HG02623 (cell line): ENCODE measurements at regions not wholly inside any gene's neighbourhood (a gene's known extent, or its start where the extent isn't known, plus 50 kb on each side); places are given as distances from the start of the nearest gene placed in this dataset.
"Not testable (repeated sequence)": the region's sequence is repeated elsewhere in the genome, so short reads cannot be mapped to it uniquely, and the experiment has no call there.

ENCODE experiments used
- ATAC-seq: cut with Tn5 transposase; IDR thresholded peaks from one replicate; pipeline ENCODE4 v1.9.1; 2021; ENCODE audit warnings: moderate library complexity; ENCODE audit not compliant: unreplicated experiment

DNA sequence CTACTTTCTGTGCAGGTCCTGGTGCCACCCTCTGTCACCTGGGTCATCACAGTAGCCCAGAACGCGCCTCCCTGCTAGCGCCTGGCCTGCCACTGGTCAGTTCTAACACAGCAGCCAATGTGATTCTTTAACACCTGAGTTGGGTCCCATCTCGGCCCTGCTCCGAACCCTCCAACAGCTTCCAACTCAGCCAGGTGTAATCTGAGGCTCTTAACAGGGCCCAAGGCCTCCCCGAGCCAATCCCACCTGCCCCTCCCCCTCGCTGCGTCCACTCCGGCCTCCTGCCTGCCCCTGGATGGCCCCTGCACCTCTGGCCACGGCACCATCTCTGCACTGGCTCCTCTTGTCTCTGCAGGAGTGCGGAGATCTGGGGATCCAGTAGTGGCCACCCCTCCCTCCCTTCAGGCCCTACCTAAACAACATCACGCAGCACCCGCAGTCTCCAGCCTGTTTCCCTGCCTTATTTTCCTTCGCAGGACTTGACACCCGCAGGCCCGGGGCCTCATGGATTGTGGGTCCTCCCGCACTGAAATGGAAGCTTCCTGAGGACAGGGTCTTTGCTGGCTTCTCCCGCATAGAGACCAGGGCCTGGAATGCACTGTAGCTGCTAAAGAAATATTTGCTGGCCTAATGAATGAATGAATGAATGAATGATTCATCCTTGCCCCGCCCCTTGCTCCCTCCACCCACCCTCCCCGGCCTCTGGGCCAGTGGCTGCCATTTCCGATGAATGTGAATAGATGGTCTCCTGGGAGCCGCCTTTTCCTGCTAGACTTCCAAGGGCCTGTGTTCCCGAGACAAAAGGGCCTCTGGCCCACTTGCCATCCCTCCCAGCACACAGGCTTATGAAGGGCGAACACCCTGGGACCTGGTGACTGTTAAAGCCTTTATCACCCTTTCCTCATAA lies 174.8 kb upstream of the FOXF1 start:
- ATAC-seq: no peak

DNA sequence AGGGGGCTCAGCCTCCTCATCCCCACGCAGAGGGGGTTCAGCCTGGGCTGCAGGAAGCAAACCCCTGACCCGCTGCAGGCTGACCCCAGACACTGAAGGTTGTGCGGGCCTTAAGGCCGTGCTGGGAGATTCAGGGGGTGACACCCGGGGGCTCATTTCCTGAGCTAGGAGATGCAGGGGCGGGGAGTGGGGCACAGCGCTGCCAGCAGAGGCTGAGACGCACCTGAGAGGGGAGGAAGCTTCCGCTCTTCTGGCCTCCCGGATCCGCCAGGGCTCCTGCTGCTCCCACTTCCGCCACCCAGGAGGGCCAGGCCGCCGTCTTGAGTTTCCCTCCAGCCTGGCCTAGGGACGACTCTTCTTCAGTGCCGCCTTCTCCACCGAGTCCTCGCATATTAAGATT lies 173.2 kb upstream of the FOXF1 start:
- ATAC-seq: no peak

DNA sequence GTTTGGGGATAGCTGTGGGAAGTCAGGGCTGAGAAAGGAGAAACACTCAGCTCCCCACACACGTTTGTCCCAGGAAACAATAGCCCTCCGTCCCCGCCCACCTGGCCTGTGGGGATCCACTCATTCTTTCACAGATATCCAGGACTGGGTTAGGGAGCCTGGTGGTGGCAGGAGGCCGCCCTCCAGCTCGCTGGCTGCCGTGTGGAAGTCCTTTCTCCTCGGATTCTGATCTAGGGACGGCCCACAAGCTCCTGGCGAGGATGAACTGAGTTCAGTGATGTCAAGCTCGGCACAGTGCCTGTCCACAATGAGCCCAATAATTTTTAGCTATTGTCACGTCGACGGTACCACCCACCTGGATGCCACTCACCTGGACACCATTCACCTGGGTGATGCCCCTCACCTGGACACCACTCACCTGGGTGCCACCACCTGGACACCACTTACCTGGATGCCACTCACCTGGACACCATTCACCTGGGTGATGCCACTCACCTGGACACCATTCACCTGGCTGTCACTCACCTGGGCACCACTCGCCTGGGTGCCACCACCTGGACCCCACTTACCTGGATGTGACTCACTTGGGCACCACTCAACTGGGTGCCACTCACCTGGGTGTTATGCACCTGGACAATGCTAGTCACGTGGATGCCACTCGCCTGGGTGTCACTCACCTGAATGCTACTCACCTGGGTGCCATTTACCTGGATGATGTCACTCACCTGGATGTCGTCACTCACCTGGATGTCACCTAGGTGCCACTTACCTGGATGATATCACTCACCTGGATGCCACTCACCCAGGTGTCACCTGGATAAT lies 172.5 kb upstream of the FOXF1 start:
- no peak for ATAC-seq

DNA sequence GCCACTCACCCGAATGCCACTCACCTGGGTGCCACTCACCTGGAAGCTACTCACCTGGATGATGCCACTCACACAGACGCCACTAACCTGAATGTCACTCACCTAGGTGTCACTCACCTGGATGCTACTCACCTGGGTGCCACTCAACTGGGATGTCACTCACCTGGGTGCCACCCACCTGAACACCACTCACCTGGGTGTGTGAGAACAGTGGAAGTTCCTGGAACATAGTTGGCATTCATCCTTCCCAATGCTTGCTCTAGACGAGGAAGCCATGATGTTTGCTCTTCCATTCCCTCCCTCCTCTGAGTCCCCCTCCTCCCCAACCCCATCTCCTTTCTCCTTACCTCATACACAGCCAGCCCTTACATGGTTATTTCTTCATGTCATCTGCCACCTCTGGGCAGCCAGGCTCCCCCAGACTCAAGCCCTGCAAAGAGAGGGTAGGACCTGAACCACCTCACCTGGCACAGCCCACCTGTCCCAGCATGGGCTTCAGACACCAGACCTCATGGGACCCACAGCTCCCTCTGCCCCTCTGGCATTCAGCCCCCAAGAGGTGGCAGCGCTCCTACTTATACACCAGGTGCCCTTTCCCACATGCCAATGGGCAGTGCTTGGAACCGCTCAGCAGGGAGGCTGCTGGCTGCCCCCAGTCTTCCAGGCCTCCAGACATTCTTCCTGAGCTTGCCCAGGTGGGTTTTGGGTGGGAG lies 171.8 kb upstream of the FOXF1 start:
- no peak for ATAC-seq

DNA sequence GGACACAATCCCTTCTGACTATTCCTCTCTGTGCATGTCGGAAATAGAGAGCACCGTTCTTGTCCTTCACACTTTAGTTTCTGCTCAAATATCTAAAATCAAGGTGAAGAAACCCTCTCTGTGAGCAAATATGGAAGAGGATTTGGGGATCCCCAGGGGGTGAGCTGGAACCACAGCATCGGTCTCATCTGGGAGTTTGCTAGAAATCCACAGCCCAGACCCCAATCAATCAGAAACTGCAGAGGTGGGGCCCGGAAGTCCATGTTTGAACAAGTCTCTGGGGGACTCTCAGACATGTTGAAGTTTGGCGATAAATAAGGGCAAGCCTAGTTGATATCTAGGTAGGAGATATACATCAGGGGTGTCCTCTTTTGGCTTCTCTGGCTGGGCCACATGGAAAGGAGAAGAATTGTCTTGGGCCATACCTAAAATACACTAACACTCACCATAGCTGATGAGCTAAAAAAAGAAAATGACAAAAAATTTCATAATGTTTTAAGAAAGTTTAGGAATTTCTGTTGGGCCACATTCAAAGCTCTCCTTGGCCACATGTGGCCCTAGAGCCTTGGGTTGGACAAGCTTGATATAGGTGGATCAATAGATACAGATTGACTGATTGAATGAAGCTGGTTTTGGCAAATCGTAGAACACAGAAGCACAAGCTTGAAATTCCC lies 168.0 kb upstream of the FOXF1 start:
- no peak for ATAC-seq

DNA sequence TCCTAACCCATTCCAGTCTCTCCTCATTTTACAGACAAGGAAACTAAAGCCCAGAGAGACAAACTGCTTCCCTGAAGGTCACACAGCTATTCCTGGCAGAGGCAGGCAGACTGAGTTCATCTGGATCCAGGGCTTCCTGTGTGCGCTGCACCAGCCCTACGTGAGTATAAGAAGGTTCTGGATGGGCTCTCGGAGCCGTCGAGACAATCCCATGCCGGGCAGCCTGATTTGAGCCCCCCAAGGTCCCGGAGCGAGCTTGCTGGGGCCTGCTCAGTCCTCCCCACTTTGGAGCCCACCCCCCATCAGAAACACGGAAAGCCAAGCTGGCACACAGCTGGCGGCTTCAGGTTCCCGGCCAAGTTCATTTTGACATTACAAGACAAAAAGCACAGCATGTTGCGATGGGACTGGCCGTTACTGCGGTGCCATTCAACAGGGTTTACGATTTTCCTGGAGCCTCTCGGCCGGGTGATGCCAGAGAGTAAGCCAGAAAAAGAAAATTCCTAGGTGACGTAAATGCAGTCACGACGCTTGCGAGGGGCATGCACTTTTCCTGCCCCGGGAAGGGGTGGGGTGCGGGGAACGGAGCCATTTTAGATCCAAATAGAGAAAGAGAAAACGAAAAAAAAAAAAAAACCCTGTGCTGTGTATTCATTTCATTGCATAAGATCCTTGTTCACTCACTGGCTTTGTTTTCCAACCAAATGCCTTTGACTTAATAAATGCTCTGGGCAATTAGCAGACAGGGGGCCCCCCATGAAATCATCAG lies 167.1 kb upstream of the FOXF1 start:
- no peak for ATAC-seq

DNA sequence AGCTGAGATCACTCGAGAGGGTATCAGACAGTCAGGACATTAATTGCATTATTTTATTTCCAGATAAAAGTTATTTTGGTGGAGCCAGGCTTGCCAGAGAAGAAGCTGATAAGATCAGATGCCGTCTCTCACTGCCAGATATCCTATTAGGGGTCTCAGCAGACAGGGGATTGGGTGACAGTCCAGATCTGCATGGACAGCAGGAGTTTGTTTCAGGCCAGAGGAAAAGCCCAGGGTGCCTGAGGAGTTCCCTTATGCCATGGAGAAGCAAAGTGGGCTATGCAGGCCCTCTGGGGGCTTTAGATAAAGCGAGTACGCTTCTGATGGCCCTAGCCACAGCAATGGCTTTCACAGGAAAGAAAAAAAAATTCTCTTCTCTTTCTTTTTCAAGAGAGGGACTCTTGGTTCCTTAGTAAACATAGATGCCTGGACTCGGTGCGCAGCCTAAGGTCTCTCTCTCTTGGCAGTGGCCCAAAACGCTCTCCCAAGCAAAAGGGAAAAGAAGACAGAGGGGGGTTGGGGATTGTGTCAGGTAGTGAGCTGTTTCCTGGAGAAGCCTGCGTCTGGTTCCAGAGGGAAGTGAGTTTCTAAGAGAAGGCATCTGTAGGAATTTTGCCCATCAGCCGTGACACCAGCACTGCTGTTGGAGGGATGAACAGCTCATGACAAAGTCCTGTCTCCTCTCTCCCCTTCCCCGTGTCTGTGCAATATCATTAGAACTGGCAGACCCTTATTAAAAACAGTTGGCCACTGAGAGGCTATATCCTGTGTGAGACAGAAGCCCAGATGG lies 166.3 kb upstream of the FOXF1 start:
- ATAC-seq: no peak

DNA sequence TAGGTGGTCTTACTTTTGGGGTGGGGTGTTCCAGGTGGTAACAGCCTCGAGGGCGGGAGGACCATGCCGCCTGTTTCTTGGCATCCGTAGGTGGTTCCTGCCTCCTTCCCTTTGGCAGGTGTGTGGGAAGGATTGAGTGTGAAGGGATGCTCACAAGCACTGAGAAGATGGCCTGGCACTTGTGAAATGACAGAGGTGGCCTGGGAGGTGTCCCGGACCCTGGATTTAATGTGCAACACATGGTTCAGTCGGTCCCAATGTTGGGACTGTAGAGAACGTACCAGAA lies 165.8 kb upstream of the FOXF1 start:
- ATAC-seq: no peak

DNA sequence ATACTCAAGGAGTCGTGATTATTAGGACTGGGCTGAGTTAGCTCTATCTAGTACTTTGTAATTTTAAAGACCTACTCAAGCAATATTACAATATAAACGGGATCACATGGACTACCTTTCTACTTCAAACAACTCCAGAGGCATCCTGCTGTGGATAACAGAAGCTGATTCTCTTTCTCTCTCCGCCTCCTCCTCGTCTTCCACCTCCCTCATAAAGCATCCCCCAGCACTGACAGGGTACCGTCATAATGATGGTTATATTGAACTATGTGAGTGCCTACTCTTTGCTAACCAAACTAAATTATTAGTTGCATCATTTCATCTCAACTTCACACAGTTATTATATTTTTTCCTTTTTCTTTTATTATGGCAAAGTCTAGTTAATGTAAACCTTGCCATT lies 165.4 kb upstream of the FOXF1 start:
- no peak for ATAC-seq

DNA sequence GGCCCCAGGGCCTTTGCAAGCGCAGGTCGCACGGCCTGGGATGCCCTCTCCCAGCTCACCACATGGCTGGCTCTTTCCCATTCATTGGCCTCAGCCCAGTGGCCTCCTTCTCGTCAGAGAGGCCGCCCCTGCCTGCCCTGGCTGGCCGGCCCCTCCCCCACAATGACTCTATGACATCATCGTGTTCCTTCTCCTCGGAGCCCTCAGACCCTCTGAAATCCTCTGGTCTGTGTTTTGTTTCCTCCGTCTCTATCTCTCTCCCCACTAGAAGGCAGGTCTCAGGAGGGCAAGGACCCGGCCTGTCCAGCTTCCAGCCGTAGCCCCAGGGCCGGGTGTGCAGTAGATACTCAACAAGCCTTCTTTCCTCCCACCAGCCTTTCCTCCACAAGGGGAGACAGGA lies 164.8 kb upstream of the FOXF1 start:
- ATAC-seq: no peak

DNA sequence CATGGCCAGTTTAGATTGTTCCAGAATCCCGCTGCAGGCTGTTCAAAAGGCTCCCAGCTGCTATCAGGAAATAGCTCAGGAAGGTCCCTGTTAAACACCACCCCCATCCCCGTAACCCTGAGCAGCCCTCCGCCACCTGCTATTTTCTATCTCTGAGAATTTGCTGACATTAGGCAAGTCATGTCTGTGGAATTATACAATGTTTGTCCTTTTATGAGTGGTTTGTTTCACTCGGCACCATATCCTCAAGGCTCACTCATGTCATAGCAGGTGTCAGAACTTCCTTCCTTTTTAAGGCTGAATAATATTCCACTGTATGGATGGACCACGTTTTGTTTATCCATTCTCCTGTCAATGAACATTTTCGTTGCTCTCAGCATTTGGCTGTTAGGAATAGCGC lies 164.3 kb upstream of the FOXF1 start:
- ATAC-seq: no peak

DNA sequence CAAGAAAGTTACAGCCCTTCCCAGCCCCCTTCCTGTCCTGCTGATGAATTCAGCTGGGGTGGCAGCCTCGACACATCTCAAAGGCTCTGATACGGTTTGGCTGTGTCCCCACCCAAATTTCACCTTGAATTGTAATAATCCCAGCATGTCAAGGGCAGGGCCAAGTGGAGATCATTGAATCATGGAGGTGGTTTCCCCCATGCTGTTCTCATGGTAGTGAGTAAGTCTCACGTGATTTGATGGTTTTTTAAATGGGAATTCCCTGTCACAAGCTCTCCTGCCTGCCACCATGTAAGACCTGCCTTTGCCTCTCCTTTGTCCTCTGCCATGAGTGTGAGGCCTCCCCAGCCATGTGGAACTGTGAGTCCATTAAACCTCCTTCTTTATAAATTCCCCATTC lies 163.2 kb upstream of the FOXF1 start:
- no peak for ATAC-seq

DNA sequence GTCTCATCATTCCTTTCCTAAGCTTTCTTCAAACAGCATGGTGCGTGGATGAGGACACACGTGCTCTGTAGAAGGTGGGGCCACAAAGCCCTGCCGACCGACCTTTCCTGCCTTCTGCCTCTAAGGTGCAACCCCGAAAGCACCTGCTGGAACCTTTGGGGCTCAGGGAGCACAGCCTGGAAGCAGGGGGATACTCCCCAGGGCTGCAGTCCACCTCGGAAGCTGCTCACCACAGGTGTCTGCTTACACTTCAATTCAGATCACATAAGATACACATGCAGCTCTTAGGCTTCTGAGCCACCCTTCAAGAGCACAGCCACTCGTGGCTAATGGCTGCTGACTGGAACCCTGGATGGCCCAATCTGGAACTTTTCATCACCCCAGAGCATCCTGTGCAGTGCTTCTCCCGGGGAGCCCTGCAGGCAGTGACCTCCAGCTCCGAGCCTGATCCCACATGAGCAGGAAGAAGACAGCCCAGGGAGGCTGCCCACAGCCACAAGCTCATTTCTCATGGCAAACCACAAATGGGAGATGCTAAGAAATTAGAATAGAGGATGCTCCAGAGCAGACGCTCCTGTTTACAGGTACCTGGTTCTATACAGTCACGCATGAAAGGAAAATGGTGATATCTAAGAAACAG lies 162.3 kb upstream of the FOXF1 start:
- no peak for ATAC-seq

DNA sequence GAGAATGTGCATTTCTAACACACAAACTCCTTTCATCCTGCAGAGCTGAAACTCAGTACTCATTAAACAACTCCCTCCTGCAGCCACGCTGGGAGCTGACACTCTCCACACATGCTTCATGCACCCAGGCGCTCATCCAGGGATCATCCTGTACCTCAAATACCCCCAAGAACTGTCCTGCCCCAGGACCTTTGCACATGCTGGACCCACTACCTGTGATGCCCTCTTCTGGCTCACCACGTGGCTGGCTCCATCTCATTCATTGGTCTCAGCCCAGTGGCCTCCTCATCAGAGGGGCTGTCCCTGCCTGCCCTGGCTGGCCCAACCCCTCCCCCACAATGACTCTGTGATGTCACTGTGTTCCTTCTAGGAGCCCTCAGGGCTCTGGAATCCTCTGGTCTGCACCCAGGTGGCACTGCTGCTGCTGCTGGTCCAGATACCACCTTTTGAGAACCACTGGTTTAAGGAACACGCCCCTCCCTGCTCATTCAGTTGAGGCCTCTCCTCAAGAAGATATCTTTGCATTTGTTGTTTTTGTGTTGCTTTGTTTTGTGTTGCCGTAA lies 160.9 kb upstream of the FOXF1 start:
- ATAC-seq: no peak

DNA sequence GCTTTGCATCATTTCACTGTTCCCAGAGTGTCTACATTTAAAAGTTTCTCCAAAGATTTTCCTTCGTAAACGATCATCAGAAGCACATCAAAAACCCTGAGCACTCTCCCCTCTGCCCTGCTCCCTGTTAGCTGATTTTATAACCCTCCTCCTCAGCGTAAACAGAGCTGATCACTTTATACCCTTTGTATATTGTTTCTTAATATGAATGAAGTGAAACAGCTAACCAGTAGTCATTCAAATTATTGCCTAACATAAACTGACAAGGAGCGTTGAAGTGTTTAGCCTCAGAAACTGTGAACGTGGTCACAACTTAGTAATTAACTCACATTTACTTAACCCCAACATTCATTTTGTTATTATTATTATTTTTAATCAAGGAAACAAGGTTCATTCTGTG lies 160.0 kb upstream of the FOXF1 start:
- ATAC-seq: no peak

DNA sequence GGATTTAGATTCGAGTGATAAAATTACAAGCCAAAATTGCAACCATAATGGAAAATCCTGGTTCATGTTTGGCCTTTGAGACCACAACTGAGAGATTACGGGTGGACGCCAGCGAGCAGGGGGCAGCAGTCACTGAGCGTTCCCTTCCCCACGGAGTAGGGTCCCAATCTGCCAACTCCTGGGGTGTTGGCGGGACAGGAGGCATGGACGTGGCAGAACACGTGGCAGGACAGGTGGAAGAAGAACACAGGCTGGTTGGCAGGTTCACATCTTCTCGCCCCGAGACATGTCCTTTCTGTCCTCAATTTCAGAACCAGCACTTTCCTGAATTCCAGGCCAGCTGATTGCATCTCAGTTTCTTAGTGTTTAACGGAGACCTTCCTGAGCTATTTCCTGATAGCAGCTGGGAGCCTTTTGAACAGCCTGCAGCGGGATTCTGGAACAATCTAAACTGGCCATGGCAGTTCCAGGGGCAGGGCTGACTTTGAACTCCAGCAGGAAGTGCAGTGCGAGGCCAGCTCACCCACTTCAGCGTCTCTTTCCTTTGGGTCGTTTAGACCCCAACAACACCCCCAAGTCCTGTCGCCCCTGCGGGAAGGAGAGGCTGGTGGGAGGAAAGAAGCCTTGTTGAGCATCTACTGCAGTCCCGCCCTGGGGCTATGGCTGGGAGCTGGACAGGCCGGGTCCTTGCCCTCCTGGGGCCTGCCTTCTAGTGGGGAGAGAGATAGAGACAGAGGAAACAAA lies 159.1 kb upstream of the FOXF1 start:
- no peak for ATAC-seq

DNA sequence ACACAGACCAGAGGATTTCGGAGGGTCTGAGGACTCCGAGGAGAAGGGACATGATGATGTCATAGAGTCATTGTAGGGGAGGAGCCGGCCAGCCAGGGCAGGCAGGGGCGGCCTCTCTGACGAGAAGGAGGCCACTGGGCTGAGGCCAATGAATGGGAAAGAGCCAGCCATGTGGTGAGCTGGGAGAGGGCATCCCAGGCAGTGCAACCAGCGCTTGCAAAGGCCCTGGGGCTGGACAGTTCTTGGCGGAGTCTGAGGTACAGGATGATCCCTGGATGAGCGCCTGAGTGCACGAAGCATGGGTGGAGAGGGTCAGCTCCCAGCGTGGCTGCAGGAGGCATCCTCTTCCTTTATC lies 158.6 kb upstream of the FOXF1 start:
- ATAC-seq: not testable (repeated sequence)

DNA sequence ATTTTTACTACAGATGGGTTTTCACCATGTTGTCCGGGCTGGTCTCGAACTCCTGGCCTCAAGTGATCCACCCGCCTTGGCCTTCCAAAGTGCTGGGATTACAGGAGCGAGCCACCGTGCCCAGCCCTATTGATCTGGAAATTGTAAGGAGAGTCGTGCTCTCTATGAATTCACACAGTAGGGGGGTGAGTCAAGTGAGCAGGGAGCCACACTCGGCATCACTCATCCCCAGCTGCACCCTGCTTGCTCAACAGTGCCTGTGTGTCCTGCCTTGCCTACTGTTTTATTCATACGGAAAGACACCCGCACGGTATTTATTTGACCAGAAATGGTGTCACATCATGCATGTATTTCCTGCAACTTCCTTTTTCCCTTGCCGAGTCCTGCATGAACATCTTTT lies 157.2 kb upstream of the FOXF1 start:
- ATAC-seq: no peak
